Lung (tissue), 11 donors: ENCODE measurements at regions not wholly inside any gene's neighbourhood (a gene's known extent, or its start where the extent isn't known, plus 50 kb on each side); places are given as distances from the start of the nearest gene placed in this dataset.

ENCODE experiments used
- ATAC-seq: fragments of 200-7000 bp; cut with Tn5 transposase; one replicate; pipeline ENCODE4 v1.9.1; 2020; ENCODE audit warnings: moderate number of reproducible peaks; ENCODE audit not compliant: insufficient read depth, low FRiP score
- DNase-seq, 3 donors: peaks; one replicate each; pipeline ENCODE4 v3.0.0-alpha.2; 2013 to 2017
- H3K27ac ChIP-seq, 2 donors: one replicate each; pipeline ENCODE4 v1.5.1; 2013; ENCODE audit warnings: mild to moderate bottlenecking in 2 of 2, moderate library complexity in 2 of 2, control low read depth in 1 of 2, inconsistent platforms in 1 of 2, low read depth in 1 of 2, low read length in 1 of 2
- H3K27me3 ChIP-seq, 3 donors: one replicate each; pipeline ENCODE4 v1.5.1; 2013; ENCODE audit warnings: low read length in 2 of 3; ENCODE audit not compliant: control insufficient read depth in 3 of 3, insufficient read depth in 3 of 3
- H3K36me3 ChIP-seq, 4 donors: one replicate each; pipeline ENCODE4 v1.5.1; 2013; ENCODE audit warnings: low read length in 4 of 4, mild to moderate bottlenecking in 1 of 4, moderate library complexity in 1 of 4; ENCODE audit not compliant: control insufficient read depth in 4 of 4, insufficient read depth in 4 of 4
- H3K4me1 ChIP-seq, 5 donors: one replicate each; pipeline ENCODE4 v1.5.1; 2013; ENCODE audit warnings: low read length in 5 of 5, mild to moderate bottlenecking in 2 of 5, moderate library complexity in 1 of 5; ENCODE audit not compliant: control insufficient read depth in 5 of 5, insufficient read depth in 5 of 5
- H3K4me3 ChIP-seq: one replicate; pipeline ENCODE4 v1.5.1; 2013; ENCODE audit warnings: mild to moderate bottlenecking, control low read depth, moderate library complexity
- H3K9ac ChIP-seq, 2 donors: one replicate each; pipeline ENCODE4 v1.5.1; 2013; ENCODE audit warnings: low read length in 2 of 2, control low read depth in 1 of 2; ENCODE audit not compliant: insufficient read depth in 1 of 2
- H3K9me3 ChIP-seq, 4 donors: one replicate each; pipeline ENCODE4 v1.5.1; 2013; ENCODE audit warnings: low read length in 3 of 4, mild to moderate bottlenecking in 1 of 4, moderate library complexity in 1 of 4; ENCODE audit not compliant: control insufficient read depth in 4 of 4, insufficient read depth in 3 of 4
- WGBS, 2 donors: extraction: QIAGEN DNeasy Blood & Tissue Kit; methylation state at CpG; one replicate each; pipeline ENCODE4 v1.1.7; 2013; 5-methylcytosine and 5-hydroxymethylcytosine counted together
- TF ChIP-seq, protein P1 (sequence below): IDR thresholded peaks from 2 replicates; pipeline ENCODE4 v1.5.1; 2012; ENCODE audit warnings: mild to moderate bottlenecking; ENCODE audit errors: control extremely low read depth, extremely low read depth
- donor health status: control.
- donor health status: control.
- donor health status: Bipolar disorder and iron deficiency.
- donor health status: healthy.
- donor health status: DM: yes; HTN: yes; CAD: no.

GRCh38 chr1:4003846-4004505 is 103.9 kb upstream of the C1orf174 start:
- DNase-seq = no peak
- Histone ChIP-seq H3K36me3 (no peaks in the 10 kb centered on the region), H3K27ac (no peak overlapping the region), H3K9me3 (peaks cover 0 to 16% (median 0%) of the 10 kb centered on the region in 4 donors), H3K9ac (no peak overlapping the region), H3K27me3 (peaks cover 0 to 2% (median 0%) of the 10 kb centered on the region in 3 donors), H3K4me1 (peaks cover 0 to 9% (median 0%) of the 10 kb centered on the region in 5 donors), H3K4me3 (no peak overlapping the region)
- WGBS, 2 donors = 82 to 84% methylated on average over 20 of the region's 20 CpGs
- ATAC-seq = no peak
- TF ChIP-seq, protein P1, sequence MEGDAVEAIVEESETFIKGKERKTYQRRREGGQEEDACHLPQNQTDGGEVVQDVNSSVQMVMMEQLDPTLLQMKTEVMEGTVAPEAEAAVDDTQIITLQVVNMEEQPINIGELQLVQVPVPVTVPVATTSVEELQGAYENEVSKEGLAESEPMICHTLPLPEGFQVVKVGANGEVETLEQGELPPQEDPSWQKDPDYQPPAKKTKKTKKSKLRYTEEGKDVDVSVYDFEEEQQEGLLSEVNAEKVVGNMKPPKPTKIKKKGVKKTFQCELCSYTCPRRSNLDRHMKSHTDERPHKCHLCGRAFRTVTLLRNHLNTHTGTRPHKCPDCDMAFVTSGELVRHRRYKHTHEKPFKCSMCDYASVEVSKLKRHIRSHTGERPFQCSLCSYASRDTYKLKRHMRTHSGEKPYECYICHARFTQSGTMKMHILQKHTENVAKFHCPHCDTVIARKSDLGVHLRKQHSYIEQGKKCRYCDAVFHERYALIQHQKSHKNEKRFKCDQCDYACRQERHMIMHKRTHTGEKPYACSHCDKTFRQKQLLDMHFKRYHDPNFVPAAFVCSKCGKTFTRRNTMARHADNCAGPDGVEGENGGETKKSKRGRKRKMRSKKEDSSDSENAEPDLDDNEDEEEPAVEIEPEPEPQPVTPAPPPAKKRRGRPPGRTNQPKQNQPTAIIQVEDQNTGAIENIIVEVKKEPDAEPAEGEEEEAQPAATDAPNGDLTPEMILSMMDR = no peak

- H3K4me3 ChIP-seq = no peak overlapping the region
These were observed 104.8 kb upstream of the C1orf174 start for GRCh38 chr1:4004635-4005430.

DNA sequence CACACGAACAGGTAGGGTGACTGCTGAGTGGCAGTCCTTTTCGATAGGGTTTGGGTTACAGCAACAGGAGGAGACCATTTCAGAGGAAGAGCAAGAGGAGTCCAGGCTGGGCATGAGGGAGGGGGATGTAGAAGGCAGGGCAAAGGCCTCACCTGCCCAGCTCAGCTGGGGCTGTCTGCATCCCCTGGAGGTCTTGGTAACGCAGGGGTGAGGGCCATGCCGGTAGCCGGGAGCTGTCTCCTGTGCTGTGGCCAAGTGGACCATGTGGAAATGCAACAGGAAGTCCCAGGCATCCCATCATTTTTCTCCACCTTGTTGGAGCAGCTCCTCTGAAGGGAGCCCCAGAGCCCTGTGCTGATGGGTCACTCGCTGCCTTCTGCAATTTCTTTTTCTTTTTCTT is 105.4 kb upstream of the C1orf174 start:
- H3K27ac ChIP-seq = no peak overlapping the region
- no peak overlapping the region for H3K4me3 ChIP-seq
- H3K36me3 ChIP-seq = no peaks in the 10 kb centered on the region
- no peak overlapping the region for H3K9ac ChIP-seq
- H3K4me1 ChIP-seq = peaks cover 0 to 9% (median 0%) of the 10 kb centered on the region in 5 donors
- 76 to 78% methylated on average over 6 of the region's 6 CpGs for WGBS, 2 donors
- ATAC-seq = no peak
- H3K27me3 ChIP-seq = peaks cover 0 to 5% (median 0%) of the 10 kb centered on the region in 3 donors
- no peak for DNase-seq
- H3K9me3 ChIP-seq = peaks cover 0 to 16% (median 0%) of the 10 kb centered on the region in 4 donors
- TF ChIP-seq, protein P1 = no peak

More at GRCh38 chr1:4004635-4005430, 104.8 kb upstream of the C1orf174 start:
- Histone ChIP-seq H3K4me1 (peaks cover 0 to 9% (median 0%) of the 10 kb centered on the region in 5 donors), H3K27ac (no peak overlapping the region), H3K36me3 (no peaks in the 10 kb centered on the region), H3K9ac (no peak overlapping the region), H3K9me3 (peaks cover 0 to 16% (median 0%) of the 10 kb centered on the region in 4 donors), H3K27me3 (peaks cover 0 to 5% (median 0%) of the 10 kb centered on the region in 3 donors)
- DNase-seq (no peak), ATAC-seq (no peak)
- WGBS, 2 donors = 71 to 77% methylated on average over 17 of the region's 17 CpGs
- TF ChIP-seq, protein P1 = no peak
